ENCODE measurements at regions not wholly inside any gene's neighbourhood (a gene's known extent, or its start where the extent isn't known, plus 50 kb on each side); places are given as distances from the start of the nearest gene placed in this dataset.

GRCh38 chr13:26831336-26831908, 70.8 kb upstream of the GPR12 start:
- DNase-seq (ENCODE audit: low spot score), result no peak

- no peak for DNase-seq (ENCODE audit: low spot score)
Measured at GRCh38 chr13:26829716-26830115, 69.1 kb upstream of the GPR12 start.

GRCh38 chr13:26824581-26824980, 64.0 kb upstream of the GPR12 start:
- no peak for DNase-seq (ENCODE audit: low spot score)

- no peak for DNase-seq (ENCODE audit: low spot score)
Measured at GRCh38 chr13:26822146-26822545, 61.6 kb upstream of the GPR12 start.

- no peak for DNase-seq (ENCODE audit: low spot score)
Measured at GRCh38 chr13:26821672-26822071, 61.1 kb upstream of the GPR12 start.

- no peak for DNase-seq (ENCODE audit: low spot score)
Measured at GRCh38 chr13:26820871-26821270, 60.3 kb upstream of the GPR12 start.

GRCh38 chr13:26819046-26819445, 58.5 kb upstream of the GPR12 start:
- DNase-seq (ENCODE audit: low spot score), result peak; percentile 37

- no peak for DNase-seq (ENCODE audit: low spot score)
Measured at GRCh38 chr13:26816881-26817280, 56.3 kb upstream of the GPR12 start.

GRCh38 chr13:26813980-26814348, 53.4 kb upstream of the GPR12 start:
- DNase-seq (ENCODE audit: low spot score), result no peak

- no peak for DNase-seq (ENCODE audit: low spot score)
Measured at GRCh38 chr13:26813321-26813979, 52.9 kb upstream of the GPR12 start.

- DNase-seq (ENCODE audit: low spot score), result peak; percentile 83
Measured at GRCh38 chr13:26811581-26811980, 51.0 kb upstream of the GPR12 start.

Data from D341Med (cell line).